HuH-7 (cell line): ENCODE measurements at regions not wholly inside any gene's neighbourhood (a gene's known extent, or its start where the extent isn't known, plus 50 kb on each side); places are given as distances from the start of the nearest gene placed in this dataset.
"Not testable (repeated sequence)": the region's sequence is repeated elsewhere in the genome, so short reads cannot be mapped to it uniquely, and the experiment has no call there.

Experiments used
- DNase-seq: peaks from one replicate; pipeline ENCODE4 v3.0.0; 2011; ENCODE audit warnings: low spot score

DNA sequence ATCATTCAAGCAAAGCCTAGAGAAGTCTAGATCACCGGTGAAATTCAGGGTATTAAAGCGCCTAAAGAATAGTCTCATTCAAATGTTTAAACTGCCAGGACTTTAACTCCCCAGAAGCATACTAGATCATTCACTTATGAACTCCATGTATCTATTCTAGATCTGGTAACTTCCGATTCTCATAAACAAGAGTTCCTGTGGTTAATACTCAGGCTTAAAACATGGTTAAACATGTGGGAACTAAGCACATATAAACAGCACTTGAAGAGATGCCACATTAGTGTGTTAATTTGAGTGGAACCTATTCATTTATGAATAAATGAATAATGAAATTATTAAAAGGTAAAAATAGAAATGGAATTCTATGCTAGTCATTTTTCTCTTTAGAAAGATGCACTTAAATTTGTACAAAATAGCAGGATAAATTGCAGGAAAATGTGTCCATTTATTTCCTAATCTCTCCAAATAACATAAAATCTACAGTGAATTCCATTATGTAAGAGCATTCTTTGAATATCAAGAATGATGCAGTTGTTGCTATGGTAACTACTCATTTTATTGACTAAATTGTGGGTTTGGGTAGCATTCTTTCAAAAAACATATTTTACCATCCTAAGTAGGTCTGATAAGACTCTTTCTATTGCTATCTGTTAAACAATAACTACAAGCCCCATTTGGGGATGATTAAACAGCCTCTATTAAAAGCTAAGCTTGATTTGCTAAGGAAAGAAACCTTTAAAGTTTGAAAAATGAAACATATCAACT is 147.6 kb upstream of the TMEM168 start:
- DNase-seq = no peak

DNA sequence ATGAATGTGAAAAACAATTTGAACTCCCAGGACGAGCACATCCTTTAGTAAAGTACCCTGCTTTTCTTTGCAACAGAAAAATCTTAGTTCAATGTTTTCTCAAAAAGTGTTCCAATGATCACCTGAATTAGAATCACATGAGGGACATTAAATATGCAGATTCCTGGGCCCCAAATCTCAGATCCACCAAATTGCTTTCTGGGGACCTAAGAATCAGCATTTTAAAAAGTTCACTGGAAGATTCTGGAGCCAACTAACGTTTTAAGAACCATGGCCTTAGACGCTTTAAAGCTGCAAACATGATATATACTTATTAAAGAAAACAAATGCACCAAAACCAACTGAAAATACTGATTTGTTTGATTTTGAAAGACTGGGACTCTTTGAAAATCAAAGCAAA is 143.4 kb upstream of the TMEM168 start:
- no peak for DNase-seq

- DNase-seq = peak; percentile 27
Observed at GRCh38 chr7:112930787-112931186, 140.6 kb upstream of the TMEM168 start.

DNA sequence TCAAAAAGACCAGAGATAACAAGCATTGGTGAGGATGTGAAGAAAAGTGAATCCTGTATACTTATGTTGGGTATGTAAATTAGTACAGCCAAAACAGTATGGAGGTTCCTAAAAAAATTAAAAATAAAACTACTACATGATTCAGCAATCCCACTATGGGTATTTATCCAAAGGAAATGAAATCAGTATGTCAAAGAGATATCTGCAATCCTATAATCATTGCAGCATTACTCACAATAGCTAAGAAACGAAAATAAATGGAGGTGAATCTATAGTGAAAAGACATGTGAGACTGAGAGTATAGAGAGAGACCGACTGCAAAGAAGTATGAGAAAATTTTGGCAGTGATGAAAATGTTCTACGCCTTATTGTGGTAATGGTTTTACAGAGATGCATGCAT is 139.2 kb upstream of the TMEM168 start:
- DNase-seq = no peak

GRCh38 chr7:112926018-112926417 is 135.8 kb upstream of the TMEM168 start:
- no peak for DNase-seq

GRCh38 chr7:112922546-112922945 is 132.4 kb upstream of the TMEM168 start:
- DNase-seq = not testable (repeated sequence)

DNA sequence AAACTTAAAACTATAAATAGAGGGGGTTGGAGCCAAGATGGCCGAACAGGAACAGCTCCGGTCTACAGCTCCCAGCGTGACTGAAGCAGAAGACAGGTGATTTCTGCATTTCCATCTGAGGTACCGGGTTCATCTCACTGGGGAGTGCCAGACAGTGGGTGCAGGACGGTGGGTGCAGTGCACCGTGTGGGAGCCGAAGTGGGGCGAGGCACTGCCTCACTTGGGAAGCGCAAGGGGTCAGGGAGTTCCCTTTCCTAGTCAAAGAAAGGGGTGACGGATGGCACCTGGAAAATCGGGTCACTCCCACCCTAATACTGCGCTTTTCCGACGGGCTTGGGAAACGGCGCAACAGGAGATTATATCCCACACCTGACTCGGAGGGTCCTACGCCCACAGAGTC is 126.2 kb upstream of the TMEM168 start:
- not testable (repeated sequence) for DNase-seq

DNA sequence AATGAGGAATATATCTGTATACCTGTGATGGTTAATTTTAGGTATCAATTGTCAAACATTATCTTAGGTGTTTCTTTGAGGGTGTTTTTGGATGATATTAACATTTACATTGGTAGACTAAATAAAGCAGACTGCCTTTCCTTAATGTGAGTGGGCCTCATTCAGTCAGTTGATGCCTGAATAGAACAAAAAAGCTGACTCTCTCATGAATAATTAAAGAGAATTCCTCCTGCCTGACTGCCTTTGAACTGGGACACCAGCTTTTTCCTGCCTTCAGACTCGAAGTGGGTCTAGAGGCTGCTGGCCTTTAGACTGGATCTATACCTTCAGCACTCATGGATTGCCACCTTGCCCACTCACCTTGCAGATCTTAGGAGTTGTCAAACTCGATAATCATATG is 117.9 kb upstream of the TMEM168 start:
- DNase-seq = no peak

DNA sequence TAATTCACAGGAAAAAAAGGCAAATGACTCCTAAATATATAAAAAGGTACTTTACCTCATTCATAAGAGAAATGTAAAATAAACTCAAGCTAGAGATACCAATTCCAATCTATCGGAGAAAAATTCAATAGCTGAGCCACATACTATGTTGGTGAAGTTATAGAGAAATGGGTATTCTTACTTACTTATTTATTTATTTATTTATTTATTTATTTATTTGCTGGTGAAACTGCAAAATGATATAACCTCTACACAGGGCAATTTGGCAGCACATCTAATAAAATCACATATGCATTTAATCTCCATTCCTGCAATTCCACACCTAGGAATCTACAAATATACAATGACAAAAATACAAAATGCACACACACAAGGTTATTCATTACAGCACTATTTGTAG is 117.5 kb upstream of the TMEM168 start:
- no peak for DNase-seq

DNA sequence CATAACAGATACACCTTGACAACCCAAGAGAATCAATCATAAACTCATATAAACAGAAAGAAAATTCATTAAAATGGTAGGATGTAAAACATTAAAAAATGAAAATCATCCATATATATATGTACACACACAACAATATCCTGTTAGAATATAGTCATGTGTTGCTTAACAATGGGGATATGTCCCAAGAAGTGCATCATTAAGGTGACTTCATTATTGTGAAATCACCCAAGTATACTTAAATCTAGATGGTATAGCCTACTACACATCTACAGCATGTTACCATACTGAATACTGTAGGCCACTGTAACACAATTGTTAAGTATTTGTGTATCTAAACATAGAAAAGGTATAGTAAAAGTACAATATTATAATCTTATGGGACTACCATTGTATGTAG is 115.8 kb upstream of the TMEM168 start:
- DNase-seq = no peak

DNA sequence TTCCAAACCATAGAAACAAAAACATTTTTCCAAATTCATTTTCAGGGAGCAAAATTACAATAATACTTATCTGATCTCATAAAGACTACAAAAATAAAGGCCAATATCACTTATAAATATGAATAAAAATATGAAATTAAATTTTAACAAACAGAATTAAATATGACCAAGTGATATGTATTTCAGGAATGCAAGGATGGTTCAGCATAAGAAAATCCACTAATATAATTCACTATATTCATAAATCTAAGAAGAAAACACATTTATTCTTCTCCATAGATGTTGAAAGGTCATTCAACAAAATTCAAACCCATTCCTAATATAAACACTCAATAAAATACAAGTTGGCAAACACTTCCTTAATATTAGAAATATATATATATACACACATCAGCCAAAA is 115.2 kb upstream of the TMEM168 start:
- no peak for DNase-seq

- peak; percentile 63 for DNase-seq
Observed at GRCh38 chr7:112898432-112899290, 108.5 kb upstream of the TMEM168 start.

- no peak for DNase-seq
Observed at GRCh38 chr7:112897839-112898431, 107.7 kb upstream of the TMEM168 start.

DNA sequence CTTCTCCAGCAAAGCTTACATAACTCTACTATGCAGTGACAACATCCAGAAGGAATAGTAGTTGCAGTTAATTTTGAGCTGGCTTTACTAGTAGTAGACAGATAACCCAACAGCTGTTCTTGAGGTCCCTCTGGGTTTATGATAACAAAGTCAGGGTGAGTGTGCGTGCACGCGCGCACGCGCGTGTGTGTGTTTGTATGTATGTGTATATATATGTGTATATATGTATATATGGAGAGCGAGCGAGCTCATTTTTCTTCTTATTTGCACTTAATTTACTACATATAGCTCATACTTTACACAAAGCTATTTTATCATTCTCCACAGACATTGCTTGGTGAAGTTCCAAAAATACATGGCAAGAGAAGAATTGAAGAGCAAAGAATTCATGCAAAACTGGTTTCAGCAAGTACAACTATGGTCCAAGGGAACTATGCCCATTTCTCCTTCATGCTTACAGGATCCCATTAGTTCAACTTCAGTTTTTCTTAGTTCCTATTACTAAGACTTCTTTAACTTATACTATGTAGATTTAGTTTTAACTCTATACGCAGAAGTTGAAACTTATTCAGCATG is 105.9 kb upstream of the TMEM168 start:
- no peak for DNase-seq

DNA sequence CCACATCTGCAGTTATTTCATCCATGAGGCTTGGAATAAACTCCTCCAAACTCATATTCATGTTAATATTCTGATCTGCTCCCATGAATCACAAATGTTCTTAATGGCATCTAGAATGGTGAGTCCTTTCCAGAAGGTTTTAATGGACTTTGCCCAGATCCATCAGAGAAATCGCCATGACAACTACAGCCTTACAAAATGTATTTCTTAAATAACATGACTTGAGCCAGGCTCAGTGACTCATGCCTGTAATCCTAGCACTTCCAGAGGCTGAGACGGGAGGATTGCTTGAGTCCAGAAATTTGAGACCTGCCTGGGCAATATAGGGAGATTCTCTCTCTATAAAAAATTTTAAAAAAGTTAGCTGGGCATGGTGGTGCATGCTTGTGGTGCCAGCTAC is 102.1 kb upstream of the TMEM168 start:
- no peak for DNase-seq

DNA sequence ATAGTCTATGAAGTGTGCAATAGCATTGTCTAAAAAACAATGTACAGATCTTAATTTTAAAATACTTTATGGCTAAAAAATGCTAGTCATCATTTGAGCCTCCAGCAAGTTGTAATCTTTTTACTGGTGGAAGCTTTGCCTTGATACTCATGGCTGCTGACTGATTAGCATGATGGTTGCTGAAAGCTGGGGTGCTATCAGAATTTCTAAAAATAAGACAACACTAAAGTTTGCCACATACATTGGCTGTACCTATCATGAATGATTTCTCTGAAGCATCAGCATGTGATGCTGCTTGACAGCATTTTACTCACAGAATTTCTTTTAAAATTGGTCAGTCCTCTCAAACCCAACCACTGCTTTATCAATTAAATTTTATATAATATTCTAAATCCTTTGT is 101.5 kb upstream of the TMEM168 start:
- no peak for DNase-seq

GRCh38 chr7:112889834-112890438 is 99.7 kb upstream of the TMEM168 start:
- DNase-seq = no peak

- DNase-seq = no peak
Observed at GRCh38 chr7:112889268-112889667, 99.1 kb upstream of the TMEM168 start.

GRCh38 chr7:112888781-112889180 is 98.6 kb upstream of the TMEM168 start:
- DNase-seq = no peak

GRCh38 chr7:112887976-112888375 is 97.8 kb upstream of the TMEM168 start:
- DNase-seq = no peak

DNA sequence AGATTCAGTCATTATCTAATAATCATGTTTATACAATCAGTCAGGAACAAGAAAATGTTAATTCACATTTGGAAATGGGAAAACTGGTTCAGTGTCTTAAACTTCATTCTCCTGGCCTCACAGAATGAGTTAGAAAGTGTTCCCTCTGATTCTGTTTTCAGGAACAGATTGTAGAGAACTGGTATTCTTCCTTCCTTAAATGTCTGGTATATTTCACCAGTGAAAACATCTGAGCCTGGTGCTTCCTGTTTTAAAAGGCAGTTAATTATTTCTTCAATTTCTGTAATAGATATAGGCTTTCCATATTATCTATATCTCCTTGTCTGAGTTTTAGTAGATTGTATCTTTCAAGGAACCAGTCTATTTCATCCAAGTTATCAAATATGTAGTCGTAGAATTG is 97.1 kb upstream of the TMEM168 start:
- no peak for DNase-seq

DNA sequence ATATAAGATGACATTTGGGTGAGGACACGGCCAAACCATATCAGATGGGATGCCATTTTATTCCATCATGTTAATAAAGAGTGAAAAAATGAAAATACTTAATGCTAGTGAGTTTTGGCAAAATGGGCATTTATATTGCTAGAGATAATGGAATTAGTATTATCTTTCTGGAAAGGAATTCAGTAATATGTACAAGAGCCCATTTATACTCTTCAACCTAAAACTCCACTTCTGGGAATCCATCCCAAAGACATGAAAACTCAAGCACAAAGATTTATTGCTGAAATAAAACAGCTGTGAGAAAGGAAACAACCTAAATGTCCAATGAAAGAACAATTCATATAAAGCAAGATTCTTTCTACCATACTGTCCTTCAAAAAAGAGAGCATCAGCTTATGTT is 96.0 kb upstream of the TMEM168 start:
- no peak for DNase-seq
